Psoas muscle (tissue), 7 donors: ENCODE measurements at regions not wholly inside any gene's neighbourhood (a gene's known extent, or its start where the extent isn't known, plus 50 kb on each side); places are given as distances from the start of the nearest gene placed in this dataset.

Experiments
- ATAC-seq, 4 donors: fragments of 200-7000 bp; cut with Tn5 transposase; one replicate each; pipeline ENCODE4 v1.9.1; 2020; ENCODE audit warnings: moderate library complexity in 3 of 4, mild to moderate bottlenecking in 2 of 4
- DNase-seq, 2 donors: peaks; one replicate each; pipeline ENCODE4 v3.0.0-alpha.2; 2020
- H3K27ac ChIP-seq: fragments of 200-600 bp; one replicate; pipeline ENCODE4 v1.8.0; 2022
- H3K27me3 ChIP-seq, 3 donors: fragments of 200-600 bp in 1 of 3; one replicate each; pipeline versions ENCODE4 v1.6.1 to v1.8.0; 2013 to 2022; ENCODE audit warnings: low read length in 2 of 3, mild to moderate bottlenecking in 2 of 3, moderate library complexity in 1 of 3; ENCODE audit not compliant: insufficient read depth in 3 of 3
- H3K36me3 ChIP-seq, 2 donors: fragments of 200-600 bp in 1 of 2; one replicate each; pipeline versions ENCODE4 v1.6.1 to v1.8.0; 2013 to 2022; ENCODE audit warnings: low read depth in 1 of 2, mild to moderate bottlenecking in 1 of 2, moderate library complexity in 1 of 2; ENCODE audit not compliant: insufficient read depth in 1 of 2
- H3K4me1 ChIP-seq: fragments of 200-600 bp; one replicate; pipeline ENCODE4 v1.8.0; 2022
- H3K4me3 ChIP-seq: fragments of 200-600 bp; one replicate; pipeline ENCODE4 v1.8.0; 2022; ENCODE audit warnings: mild to moderate bottlenecking
- H3K9me3 ChIP-seq: fragments of 200-600 bp; one replicate; pipeline ENCODE4 v1.8.0; 2022
- CTCF ChIP-seq: fragments of 200-600 bp; IDR thresholded peaks from one replicate; pipeline ENCODE4 v1.8.0; 2022; ENCODE audit warnings: antibody characterized with exemption
- WGBS, 3 donors: extraction: QIAGEN DNeasy Blood & Tissue Kit; methylation state at CpG; one replicate each; pipeline versions ENCODE4 v1.1.6 to v1.1.7; 2013; 5-methylcytosine and 5-hydroxymethylcytosine counted together
- intact Hi-C, 2 donors: fragments of 100-400 bp; cut with DNase I; formaldehyde crosslinking; loops; one replicate each; pipeline versions ENCODE4 v1.11.0 to v1.14.2; 2022
- donor health status: healthy with polysubstance abuse.
- donor health status: DM: no; HTN: no; CAD: no; lungs with moderate emphysema.
- donor health status: Bipolar disorder and iron deficiency.
- donor health status: healthy.
- donor health status: DM: yes; HTN: yes; CAD: no.
- donor health status: DM: no; HTN: no; CAD: no.
- donor health status: DM: yes; HTN: yes; CAD: no.

DNA sequence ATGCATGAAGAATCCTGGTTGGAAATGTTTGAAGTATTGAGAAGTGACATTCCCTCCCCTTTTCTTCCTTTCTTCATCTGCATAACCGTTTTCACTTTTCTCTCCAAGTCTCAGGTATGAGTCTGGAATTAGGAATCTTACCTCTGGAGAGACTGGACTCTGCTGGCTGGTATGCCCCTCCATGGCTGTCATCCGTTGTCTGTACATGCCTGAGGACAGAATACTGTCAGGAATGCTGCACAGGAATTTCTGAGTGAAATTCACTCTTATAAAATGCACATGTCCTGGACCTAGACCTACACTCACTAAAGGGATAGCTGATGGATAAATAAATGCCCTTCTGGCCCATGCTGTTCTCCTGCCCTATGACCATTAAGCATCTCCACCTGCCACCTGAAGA is 179.5 kb downstream of the MSN start:
- no peaks in the 10 kb centered on the region for H3K4me1 ChIP-seq
- TF ChIP-seq CTCF, result no peak
- peaks cover 0 to 21% (median 0%) of the 10 kb centered on the region in 3 donors for H3K27me3 ChIP-seq
- H3K4me3 ChIP-seq, result no peak overlapping the region
- intact Hi-C loops, result no loop called here
- WGBS, 3 donors, result 35 to 59% (median 47%) methylated on average over 2 of the region's 2 CpGs
- DNase-seq, result no peak
- H3K36me3 ChIP-seq, result no peaks in the 10 kb centered on the region
- no peak for ATAC-seq
- no peaks in the 10 kb centered on the region for H3K9me3 ChIP-seq
- no peak overlapping the region for H3K27ac ChIP-seq

DNA sequence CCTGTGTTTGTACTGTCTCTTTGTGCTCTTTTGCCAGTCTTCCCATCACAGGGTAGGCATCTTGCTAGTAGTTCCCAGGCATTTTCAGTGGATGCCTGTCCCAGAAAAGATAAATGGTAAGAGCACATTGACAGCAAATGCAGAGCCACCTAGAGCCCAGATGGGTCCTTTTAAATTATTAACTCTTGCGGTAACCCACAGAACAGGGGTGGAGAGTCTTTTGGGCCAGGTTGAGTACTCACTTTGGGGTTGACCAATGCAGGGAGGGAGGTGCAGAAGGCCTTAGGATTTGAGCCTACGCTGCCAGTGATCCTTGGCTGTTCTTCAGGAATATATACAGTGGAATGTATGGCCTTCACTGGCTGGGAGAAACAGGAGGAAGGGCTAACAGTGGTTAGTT is 173.8 kb downstream of the MSN start:
- H3K4me3 ChIP-seq, result no peak overlapping the region
- H3K4me1 ChIP-seq, result no peaks in the 10 kb centered on the region
- no peaks in the 10 kb centered on the region for H3K36me3 ChIP-seq
- H3K27me3 ChIP-seq, result peaks cover 0 to 16% (median 0%) of the 10 kb centered on the region in 3 donors
- intact Hi-C loops, result no loop called here
- no peak for ATAC-seq
- no peak for DNase-seq
- WGBS, 3 donors, result 80 to 82% (median 82%) methylated on average over 2 of the region's 2 CpGs
- no peak overlapping the region for H3K27ac ChIP-seq
- H3K9me3 ChIP-seq, result no peaks in the 10 kb centered on the region
- no peak for TF ChIP-seq CTCF

- no peak for TF ChIP-seq CTCF
- H3K27me3 ChIP-seq, result peaks cover 0 to 13% (median 0%) of the 10 kb centered on the region in 3 donors
- H3K36me3 ChIP-seq, result no peaks in the 10 kb centered on the region
- H3K4me3 ChIP-seq, result no peak overlapping the region
- WGBS, 3 donors, result 65 to 88% (median 83%) methylated on average over 2 to 3 of the region's 3 CpGs
- H3K27ac ChIP-seq, result no peak overlapping the region
- DNase-seq (no peak), ATAC-seq (no peak)
- no peaks in the 10 kb centered on the region for H3K4me1 ChIP-seq
- intact Hi-C loops, result no loop called here
- H3K9me3 ChIP-seq, result no peaks in the 10 kb centered on the region
These were observed 171.2 kb downstream of the MSN start for GRCh38 chrX:65838674-65839073.

GRCh38 chrX:65837875-65838549 is 170.6 kb downstream of the MSN start:
- WGBS, 3 donors, result 81 to 89% (median 82%) methylated on average over 4 of the region's 4 CpGs
- TF ChIP-seq CTCF, result no peak
- H3K36me3 ChIP-seq, result no peaks in the 10 kb centered on the region
- H3K4me1 ChIP-seq, result no peaks in the 10 kb centered on the region
- H3K4me3 ChIP-seq, result no peak overlapping the region
- H3K9me3 ChIP-seq, result no peaks in the 10 kb centered on the region
- DNase-seq (no peak), ATAC-seq (no peak)
- peaks cover 0 to 7% (median 0%) of the 10 kb centered on the region in 3 donors for H3K27me3 ChIP-seq
- intact Hi-C loops, result no loop called here
- H3K27ac ChIP-seq, result no peak overlapping the region

- intact Hi-C loops, result no loop called here
- 40 to 61% (median 54%) methylated on average over 2 of the region's 2 CpGs for WGBS, 3 donors
- DNase-seq, result no peak
- Histone ChIP-seq H3K4me3 (no peak overlapping the region), H3K36me3 (no peaks in the 10 kb centered on the region), H3K27me3 (peaks cover 0 to 10% (median 0%) of the 10 kb centered on the region in 3 donors), H3K27ac (no peak overlapping the region), H3K4me1 (no peaks in the 10 kb centered on the region), H3K9me3 (no peaks in the 10 kb centered on the region)
- ATAC-seq, result no peak
- no peak for TF ChIP-seq CTCF
These were observed 163.8 kb downstream of the MSN start for GRCh38 chrX:65831268-65831667.
